ENCODE measurements at regions not wholly inside any gene's neighbourhood (a gene's known extent, or its start where the extent isn't known, plus 50 kb on each side); places are given as distances from the start of the nearest gene placed in this dataset.
A peak's percentile ranks its signal among the peaks of the same experiment; 100 is the strongest.

GRCh38 chr4:146998157-146998556 is 52.5 kb upstream of the TTC29 start:
- H3K27ac Mint-ChIP-seq: no peak overlapping the region
- H3K4me1 Mint-ChIP-seq: no peaks in the 10 kb centered on the region
- peaks cover 5% of the 10 kb centered on the region for H3K9me3 Mint-ChIP-seq (ENCODE audit: low read depth)
- DNase-seq (no peak), ATAC-seq (no peak)
- H3K36me3 Mint-ChIP-seq (ENCODE audit: low read depth): no peaks in the 10 kb centered on the region
- POLR2A ChIA-PET: no interaction called here
- intact Hi-C loops (cut with DNase I, micrococcal nuclease): no loop called here
- H3K27me3 Mint-ChIP-seq: peaks cover 8% of the 10 kb centered on the region
- CTCF ChIA-PET: no interaction called here
- H3K4me3 Mint-ChIP-seq: no peak overlapping the region

- no peak for ATAC-seq
- H3K36me3 Mint-ChIP-seq (ENCODE audit: low read depth): no peaks in the 10 kb centered on the region
- no peak for DNase-seq
- CTCF ChIA-PET: interaction anchor here (1.1 kb wide), 1 partner anchor 93 kb away, joined by 3 read pairs; no protein-coding TSS in a partner anchor
- intact Hi-C loops (cut with DNase I, micrococcal nuclease): no loop called here
- no peaks in the 10 kb centered on the region for H3K4me1 Mint-ChIP-seq
- H3K9me3 Mint-ChIP-seq (ENCODE audit: low read depth): no peaks in the 10 kb centered on the region
- no peak overlapping the region for H3K4me3 Mint-ChIP-seq
- H3K27ac Mint-ChIP-seq: no peak overlapping the region
- H3K27me3 Mint-ChIP-seq: no peaks in the 10 kb centered on the region
- POLR2A ChIA-PET: no interaction called here
Observed at GRCh38 chr4:147003956-147004809, 58.5 kb upstream of the TTC29 start.

- no peaks in the 10 kb centered on the region for H3K4me1 Mint-ChIP-seq
- no peaks in the 10 kb centered on the region for H3K36me3 Mint-ChIP-seq (ENCODE audit: low read depth)
- ChIA-PET POLR2A (no interaction called here), CTCF (interaction anchor here (0.9 to 1.4 kb wide), 3 partner anchors 13 to 91 kb away, joined by 3 to 5 read pairs (median 3); no protein-coding TSS in a partner anchor)
- H3K4me3 Mint-ChIP-seq: no peak overlapping the region
- no peaks in the 10 kb centered on the region for H3K27me3 Mint-ChIP-seq
- intact Hi-C loops (cut with DNase I, micrococcal nuclease): no loop called here
- no peaks in the 10 kb centered on the region for H3K9me3 Mint-ChIP-seq (ENCODE audit: low read depth)
- ATAC-seq (no peak), DNase-seq (no peak)
- no peak overlapping the region for H3K27ac Mint-ChIP-seq
Observed at GRCh38 chr4:147006229-147006628, 60.6 kb upstream of the TTC29 start.

- Mint-ChIP-seq H3K4me3 (no peak overlapping the region), H3K27ac (no peak overlapping the region), H3K9me3 (ENCODE audit: low read depth) (no peaks in the 10 kb centered on the region), H3K27me3 (no peaks in the 10 kb centered on the region), H3K4me1 (no peaks in the 10 kb centered on the region), H3K36me3 (ENCODE audit: low read depth) (no peaks in the 10 kb centered on the region)
- ATAC-seq (no peak), DNase-seq (no peak)
- CTCF ChIA-PET: interaction anchor here (1.6 to 2.7 kb wide), 2 partner anchors 9 to 87 kb away, joined by 5 to 8 read pairs; no protein-coding TSS in a partner anchor
- intact Hi-C loops (cut with DNase I, micrococcal nuclease): no loop called here
- POLR2A ChIA-PET: no interaction called here
Observed at GRCh38 chr4:147009875-147010274, 64.2 kb upstream of the TTC29 start.

- no peak overlapping the region for H3K27ac Mint-ChIP-seq
- POLR2A ChIA-PET: no interaction called here
Observed at GRCh38 chr4:147011411-147011810, 65.7 kb upstream of the TTC29 start.

GRCh38 chr4:147012059-147012707 is 66.5 kb upstream of the TTC29 start:
- DNase-seq: no peak
- CTCF ChIA-PET: interaction anchor here (1.0 kb wide), 1 partner anchor 85 kb away, joined by 4 read pairs; no protein-coding TSS in a partner anchor
- POLR2A ChIA-PET: no interaction called here
- Mint-ChIP-seq H3K9me3 (ENCODE audit: low read depth) (no peaks in the 10 kb centered on the region), H3K4me3 (no peak overlapping the region), H3K27ac (no peak overlapping the region), H3K27me3 (no peaks in the 10 kb centered on the region), H3K4me1 (no peaks in the 10 kb centered on the region), H3K36me3 (ENCODE audit: low read depth) (no peaks in the 10 kb centered on the region)
- intact Hi-C loops (cut with DNase I, micrococcal nuclease): no loop called here
- ATAC-seq: no peak

More at GRCh38 chr4:147011411-147011810, 65.7 kb upstream of the TTC29 start:
- no peak for ATAC-seq
- Mint-ChIP-seq H3K27me3 (no peaks in the 10 kb centered on the region), H3K4me3 (no peak overlapping the region), H3K36me3 (ENCODE audit: low read depth) (no peaks in the 10 kb centered on the region), H3K4me1 (no peaks in the 10 kb centered on the region), H3K9me3 (ENCODE audit: low read depth) (no peaks in the 10 kb centered on the region)
- CTCF ChIA-PET: interaction anchor here (1.0 kb wide), 1 partner anchor 86 kb away, joined by 3 read pairs; no protein-coding TSS in a partner anchor
- no peak for DNase-seq
- intact Hi-C loops (cut with DNase I, micrococcal nuclease): no loop called here

- Mint-ChIP-seq H3K36me3 (ENCODE audit: low read depth) (no peaks in the 10 kb centered on the region), H3K27me3 (no peaks in the 10 kb centered on the region), H3K27ac (no peak overlapping the region), H3K4me3 (no peak overlapping the region), H3K4me1 (no peaks in the 10 kb centered on the region), H3K9me3 (ENCODE audit: low read depth) (no peaks in the 10 kb centered on the region)
- DNase-seq: no peak
- no peak for ATAC-seq
- POLR2A ChIA-PET: no interaction called here
- CTCF ChIA-PET: interaction anchor here (8.3 kb wide), 1 partner anchor 84 kb away, joined by 122 read pairs; no protein-coding TSS in a partner anchor
- intact Hi-C loops (cut with DNase I, micrococcal nuclease): no loop called here
Observed at GRCh38 chr4:147014946-147015345, 69.3 kb upstream of the TTC29 start.

- CTCF ChIA-PET: interaction anchor here (8.3 kb wide), 1 partner anchor 83 kb away, joined by 122 read pairs; no protein-coding TSS in a partner anchor
- no peak overlapping the region for H3K27ac Mint-ChIP-seq
- POLR2A ChIA-PET: no interaction called here
- H3K9me3 Mint-ChIP-seq (ENCODE audit: low read depth): no peaks in the 10 kb centered on the region
- intact Hi-C loops (cut with DNase I, micrococcal nuclease): no loop called here
- H3K27me3 Mint-ChIP-seq: no peaks in the 10 kb centered on the region
- no peak for DNase-seq
- no peaks in the 10 kb centered on the region for H3K36me3 Mint-ChIP-seq (ENCODE audit: low read depth)
- ATAC-seq: no peak
- H3K4me3 Mint-ChIP-seq: no peak overlapping the region
- H3K4me1 Mint-ChIP-seq: no peaks in the 10 kb centered on the region
Observed at GRCh38 chr4:147015491-147015890, 69.8 kb upstream of the TTC29 start.

GRCh38 chr4:147017081-147017480 is 71.4 kb upstream of the TTC29 start:
- DNase-seq (no peak), ATAC-seq (no peak)
- no peaks in the 10 kb centered on the region for H3K36me3 Mint-ChIP-seq (ENCODE audit: low read depth)
- H3K4me3 Mint-ChIP-seq: no peak overlapping the region
- intact Hi-C loops (cut with DNase I, micrococcal nuclease): no loop called here
- H3K9me3 Mint-ChIP-seq (ENCODE audit: low read depth): no peaks in the 10 kb centered on the region
- ChIA-PET POLR2A (no interaction called here), CTCF (interaction anchor here (0.7 to 8.3 kb wide), 3 partner anchors 17 to 82 kb away, joined by 4 to 122 read pairs (median 6); no protein-coding TSS in a partner anchor)
- no peak overlapping the region for H3K27ac Mint-ChIP-seq
- H3K27me3 Mint-ChIP-seq: no peaks in the 10 kb centered on the region
- no peaks in the 10 kb centered on the region for H3K4me1 Mint-ChIP-seq

GRCh38 chr4:147019091-147019490 is 73.4 kb upstream of the TTC29 start:
- intact Hi-C loops (cut with DNase I, micrococcal nuclease): loop anchor here (1.0 to 2.0 kb wide), 2 partner anchors 78 to 572 kb away; no protein-coding TSS in a partner anchor
- ChIA-PET CTCF (interaction anchor here (0.6 to 8.3 kb wide), 18 partner anchors 10 to 1201 kb away, joined by 3 to 122 read pairs (median 3); no protein-coding TSS in a partner anchor), POLR2A (no interaction called here)
- no peak for ATAC-seq
- Mint-ChIP-seq H3K36me3 (ENCODE audit: low read depth) (no peaks in the 10 kb centered on the region), H3K27me3 (peaks cover 2% of the 10 kb centered on the region), H3K4me3 (no peak overlapping the region), H3K4me1 (no peaks in the 10 kb centered on the region), H3K9me3 (ENCODE audit: low read depth) (no peaks in the 10 kb centered on the region), H3K27ac (no peak overlapping the region)
- DNase-seq: peak; percentile 71

GRCh38 chr4:147020456-147020855 is 74.8 kb upstream of the TTC29 start:
- CTCF ChIA-PET: interaction anchor here (0.6 to 8.3 kb wide), 2 partner anchors 71 to 78 kb away, joined by 3 to 122 read pairs; no protein-coding TSS in a partner anchor
- H3K27me3 Mint-ChIP-seq: peaks cover 2% of the 10 kb centered on the region
- intact Hi-C loops (cut with DNase I, micrococcal nuclease): no loop called here
- H3K4me1 Mint-ChIP-seq: no peaks in the 10 kb centered on the region
- ATAC-seq (no peak), DNase-seq (no peak)
- no peaks in the 10 kb centered on the region for H3K9me3 Mint-ChIP-seq (ENCODE audit: low read depth)
- no peak overlapping the region for H3K4me3 Mint-ChIP-seq
- no peaks in the 10 kb centered on the region for H3K36me3 Mint-ChIP-seq (ENCODE audit: low read depth)
- H3K27ac Mint-ChIP-seq: no peak overlapping the region
- POLR2A ChIA-PET: no interaction called here

Measured in activated CD4-positive, alpha-beta T cell treated with anti-CD3 and anti-CD28 coated beads for 36 hours (primary cell).